HFFc6 (cell line): ENCODE measurements at regions not wholly inside any gene's neighbourhood (a gene's known extent, or its start where the extent isn't known, plus 50 kb on each side); places are given as distances from the start of the nearest gene placed in this dataset.

Experiments
- DNase-seq: peaks from one replicate; pipeline ENCODE4 v3.0.0-alpha.2; 2018
- H3K27ac Mint-ChIP-seq: 2 replicates; pipeline ENCODE4 v1.8.0; 2020; ENCODE audit warnings: mild to moderate bottlenecking, mixed read lengths
- H3K27me3 Mint-ChIP-seq: 2 replicates; pipeline ENCODE4 v1.8.0; 2021; ENCODE audit warnings: mild to moderate bottlenecking, moderate library complexity, mixed read lengths; ENCODE audit not compliant: insufficient read depth
- H3K36me3 Mint-ChIP-seq: 2 replicates; pipeline ENCODE4 v1.8.0; 2021; ENCODE audit warnings: low read depth, mixed read lengths
- H3K4me1 Mint-ChIP-seq: 2 replicates; pipeline ENCODE4 v1.8.0; 2020; ENCODE audit warnings: low read depth, mixed read lengths
- H3K4me3 Mint-ChIP-seq: 2 replicates; pipeline ENCODE4 v1.8.0; 2020; ENCODE audit warnings: mild to moderate bottlenecking, moderate library complexity, mixed read lengths
- H3K9me3 Mint-ChIP-seq: 2 replicates; pipeline ENCODE4 v1.8.0; 2020; ENCODE audit warnings: mild to moderate bottlenecking, mixed read lengths
- TF ChIP-seq, protein P1 (sequence below): fragments of 200-600 bp; sonication (generic); IDR thresholded peaks from 2 replicates; pipeline ENCODE4 v1.5.0; 2021; ENCODE audit warnings: antibody characterized with exemption, mild to moderate bottlenecking

GRCh38 chr1:223012938-223013337 lies 130.1 kb downstream of the TLR5 start:
- TF ChIP-seq, protein P1, sequence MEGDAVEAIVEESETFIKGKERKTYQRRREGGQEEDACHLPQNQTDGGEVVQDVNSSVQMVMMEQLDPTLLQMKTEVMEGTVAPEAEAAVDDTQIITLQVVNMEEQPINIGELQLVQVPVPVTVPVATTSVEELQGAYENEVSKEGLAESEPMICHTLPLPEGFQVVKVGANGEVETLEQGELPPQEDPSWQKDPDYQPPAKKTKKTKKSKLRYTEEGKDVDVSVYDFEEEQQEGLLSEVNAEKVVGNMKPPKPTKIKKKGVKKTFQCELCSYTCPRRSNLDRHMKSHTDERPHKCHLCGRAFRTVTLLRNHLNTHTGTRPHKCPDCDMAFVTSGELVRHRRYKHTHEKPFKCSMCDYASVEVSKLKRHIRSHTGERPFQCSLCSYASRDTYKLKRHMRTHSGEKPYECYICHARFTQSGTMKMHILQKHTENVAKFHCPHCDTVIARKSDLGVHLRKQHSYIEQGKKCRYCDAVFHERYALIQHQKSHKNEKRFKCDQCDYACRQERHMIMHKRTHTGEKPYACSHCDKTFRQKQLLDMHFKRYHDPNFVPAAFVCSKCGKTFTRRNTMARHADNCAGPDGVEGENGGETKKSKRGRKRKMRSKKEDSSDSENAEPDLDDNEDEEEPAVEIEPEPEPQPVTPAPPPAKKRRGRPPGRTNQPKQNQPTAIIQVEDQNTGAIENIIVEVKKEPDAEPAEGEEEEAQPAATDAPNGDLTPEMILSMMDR = no peak
- no peaks in the 10 kb centered on the region for H3K36me3 Mint-ChIP-seq
- H3K27me3 Mint-ChIP-seq = peaks cover 1% of the 10 kb centered on the region
- no peak overlapping the region for H3K4me3 Mint-ChIP-seq
- H3K9me3 Mint-ChIP-seq = no peaks in the 10 kb centered on the region
- no peak overlapping the region for H3K27ac Mint-ChIP-seq
- DNase-seq = no peak
- H3K4me1 Mint-ChIP-seq = peaks cover 11% of the 10 kb centered on the region

DNA sequence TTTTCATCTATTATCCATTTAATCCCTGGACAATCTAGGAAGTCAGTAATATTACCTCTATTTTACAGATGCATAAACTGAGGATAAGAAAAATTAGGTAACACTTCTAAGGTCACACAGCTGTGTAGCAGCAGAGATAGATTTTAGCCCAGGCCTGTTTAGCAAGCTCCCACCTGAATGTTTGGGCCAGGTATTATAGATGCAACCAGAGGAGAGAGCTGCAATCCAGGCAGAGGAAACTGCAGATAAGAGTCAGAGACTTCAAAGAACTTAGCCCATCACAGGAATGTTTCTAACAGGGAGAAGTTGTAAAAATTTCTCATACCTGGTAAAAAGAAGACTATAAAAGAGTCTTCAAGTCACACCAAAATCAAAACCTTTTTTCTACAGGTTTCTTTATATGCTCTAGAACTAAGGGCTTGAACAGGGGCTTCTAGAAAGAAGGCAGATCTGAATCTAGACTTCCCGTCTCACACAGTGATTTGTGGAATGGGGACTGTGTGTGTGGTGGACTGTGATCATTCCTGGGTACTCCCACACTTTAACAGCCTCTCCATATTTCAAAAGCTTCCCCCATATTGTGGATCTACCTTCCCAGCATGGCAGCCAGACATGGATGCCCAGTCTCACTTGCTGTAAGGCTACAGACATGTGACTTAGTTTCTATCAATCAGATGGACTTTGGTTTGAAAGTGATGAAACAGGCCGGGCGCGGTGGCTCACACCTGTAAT lies 128.7 kb downstream of the TLR5 start:
- H3K27ac Mint-ChIP-seq = no peak overlapping the region
- DNase-seq = no peak

GRCh38 chr1:223016381-223016780 lies 126.7 kb downstream of the TLR5 start:
- TF ChIP-seq, protein P1 = no peak
- Mint-ChIP-seq H3K36me3 (no peaks in the 10 kb centered on the region), H3K27me3 (peaks cover 1% of the 10 kb centered on the region), H3K4me1 (peaks cover 1% of the 10 kb centered on the region), H3K27ac (no peak overlapping the region), H3K4me3 (no peak overlapping the region), H3K9me3 (no peaks in the 10 kb centered on the region)
- no peak for DNase-seq

More for the DNA sequence above, 128.7 kb downstream of the TLR5 start:
- TF ChIP-seq, protein P1 = no peak
- peaks cover 11% of the 10 kb centered on the region for H3K4me1 Mint-ChIP-seq
- no peak overlapping the region for H3K4me3 Mint-ChIP-seq
- H3K27me3 Mint-ChIP-seq = peaks cover 1% of the 10 kb centered on the region
- no peaks in the 10 kb centered on the region for H3K36me3 Mint-ChIP-seq
- H3K9me3 Mint-ChIP-seq = no peaks in the 10 kb centered on the region

DNA sequence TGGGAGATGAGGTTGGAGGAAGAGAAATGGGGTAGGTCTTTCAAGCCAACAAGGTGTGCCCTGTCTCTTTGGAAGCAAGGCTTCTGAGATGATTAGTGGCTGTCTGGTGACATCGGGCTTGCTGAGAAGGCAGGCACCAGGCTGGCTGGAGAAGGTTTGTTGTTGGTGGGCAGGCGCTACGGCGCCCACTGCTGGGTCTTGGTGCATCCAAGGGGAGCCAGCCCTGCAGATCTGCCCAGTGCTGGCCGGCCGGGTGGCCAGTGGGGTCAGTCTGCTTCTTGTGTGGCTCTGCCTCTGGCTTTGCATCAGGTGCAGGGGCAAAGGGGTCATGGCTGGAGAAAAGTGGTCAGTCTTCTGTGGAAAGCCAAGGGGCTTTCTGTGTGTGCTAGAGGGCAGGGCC lies 126.2 kb downstream of the TLR5 start:
- no peak overlapping the region for H3K27ac Mint-ChIP-seq
- H3K9me3 Mint-ChIP-seq = no peaks in the 10 kb centered on the region
- DNase-seq = no peak
- H3K4me1 Mint-ChIP-seq = no peaks in the 10 kb centered on the region
- TF ChIP-seq, protein P1 = no peak
- peaks cover 2% of the 10 kb centered on the region for H3K27me3 Mint-ChIP-seq
- no peaks in the 10 kb centered on the region for H3K36me3 Mint-ChIP-seq
- no peak overlapping the region for H3K4me3 Mint-ChIP-seq

GRCh38 chr1:223017291-223017690 lies 125.8 kb downstream of the TLR5 start:
- Mint-ChIP-seq H3K27me3 (peaks cover 6% of the 10 kb centered on the region), H3K4me3 (no peak overlapping the region), H3K4me1 (no peaks in the 10 kb centered on the region), H3K36me3 (no peaks in the 10 kb centered on the region), H3K9me3 (no peaks in the 10 kb centered on the region), H3K27ac (no peak overlapping the region)
- TF ChIP-seq, protein P1 = no peak
- no peak for DNase-seq
